ENCODE measurements at regions not wholly inside any gene's neighbourhood (a gene's known extent, or its start where the extent isn't known, plus 50 kb on each side); places are given as distances from the start of the nearest gene placed in this dataset.

DNA sequence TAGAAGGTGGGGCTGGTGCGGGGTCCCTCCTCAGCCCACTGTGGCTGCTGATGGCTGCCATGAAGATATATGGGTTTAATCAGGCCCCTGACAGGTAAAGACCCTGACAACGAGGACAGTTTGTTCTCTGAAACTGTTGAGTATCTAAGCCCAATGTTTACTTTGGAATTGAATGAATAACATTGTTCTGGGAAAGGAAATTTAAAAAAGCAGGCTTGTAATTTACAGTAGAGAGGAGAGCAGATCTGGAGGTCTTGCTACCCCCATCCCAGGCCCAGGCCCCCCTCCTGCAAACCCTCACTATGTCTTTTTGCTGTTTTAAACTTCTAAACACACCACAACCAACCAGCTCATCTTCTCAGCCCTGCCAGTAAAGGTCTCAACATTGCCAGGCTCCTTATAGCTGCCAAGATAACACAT lies 171.3 kb downstream of the CDC5L start:
- TF ChIP-seq, protein P1, sequence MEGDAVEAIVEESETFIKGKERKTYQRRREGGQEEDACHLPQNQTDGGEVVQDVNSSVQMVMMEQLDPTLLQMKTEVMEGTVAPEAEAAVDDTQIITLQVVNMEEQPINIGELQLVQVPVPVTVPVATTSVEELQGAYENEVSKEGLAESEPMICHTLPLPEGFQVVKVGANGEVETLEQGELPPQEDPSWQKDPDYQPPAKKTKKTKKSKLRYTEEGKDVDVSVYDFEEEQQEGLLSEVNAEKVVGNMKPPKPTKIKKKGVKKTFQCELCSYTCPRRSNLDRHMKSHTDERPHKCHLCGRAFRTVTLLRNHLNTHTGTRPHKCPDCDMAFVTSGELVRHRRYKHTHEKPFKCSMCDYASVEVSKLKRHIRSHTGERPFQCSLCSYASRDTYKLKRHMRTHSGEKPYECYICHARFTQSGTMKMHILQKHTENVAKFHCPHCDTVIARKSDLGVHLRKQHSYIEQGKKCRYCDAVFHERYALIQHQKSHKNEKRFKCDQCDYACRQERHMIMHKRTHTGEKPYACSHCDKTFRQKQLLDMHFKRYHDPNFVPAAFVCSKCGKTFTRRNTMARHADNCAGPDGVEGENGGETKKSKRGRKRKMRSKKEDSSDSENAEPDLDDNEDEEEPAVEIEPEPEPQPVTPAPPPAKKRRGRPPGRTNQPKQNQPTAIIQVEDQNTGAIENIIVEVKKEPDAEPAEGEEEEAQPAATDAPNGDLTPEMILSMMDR (conservative IDR thresholded peaks at IDR 0.05; ENCODE audit: low read depth, low read length), result no peak
- H3K4me3 ChIP-seq (ENCODE audit: low read depth, low read length), result no peak overlapping the region
- DNase-seq (ENCODE audit: low read depth), result peak; percentile 13

DNA sequence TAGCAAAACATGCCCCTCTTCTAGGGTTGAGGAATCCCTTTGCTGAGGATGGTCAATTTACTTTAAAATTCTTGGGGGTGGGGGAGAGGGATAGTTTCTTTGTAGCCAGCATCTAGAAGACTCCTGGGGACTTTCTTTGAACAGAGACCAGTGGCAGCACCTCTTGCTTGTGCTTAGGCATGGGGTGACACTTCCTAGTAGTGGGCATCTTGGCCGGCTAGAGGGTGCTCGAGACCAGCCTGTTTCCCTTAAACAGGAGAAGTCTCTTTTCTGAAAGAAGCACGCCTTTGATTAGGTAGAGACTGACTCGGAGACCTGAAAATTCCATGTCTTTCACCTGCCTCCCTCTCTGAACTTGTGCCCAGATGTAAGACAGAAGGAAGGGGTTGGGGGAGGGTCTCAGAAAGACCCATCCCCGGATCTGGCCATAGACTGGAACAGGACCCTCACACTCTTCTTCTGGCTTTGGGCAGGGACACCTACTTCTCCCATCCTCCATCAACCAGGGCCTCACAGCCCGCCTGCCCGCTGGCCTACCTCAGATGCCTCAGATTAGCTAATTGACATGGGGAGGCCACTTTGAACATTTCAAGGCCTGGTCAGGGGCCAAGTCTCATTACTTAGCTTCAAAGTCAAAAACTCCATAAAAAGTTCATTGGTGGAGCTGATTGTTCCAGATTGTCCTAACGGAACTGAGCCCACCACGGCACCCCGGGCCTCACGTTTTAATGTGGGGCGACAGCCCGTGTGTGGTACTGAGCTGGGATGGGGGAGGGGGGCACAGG lies 172.2 kb downstream of the CDC5L start:
- TF ChIP-seq, protein P1 (conservative IDR thresholded peaks at IDR 0.05; ENCODE audit: low read depth, low read length), result no peak
- no peak overlapping the region for H3K4me3 ChIP-seq (ENCODE audit: low read depth, low read length)
- DNase-seq (ENCODE audit: low read depth), result no peak

DNA sequence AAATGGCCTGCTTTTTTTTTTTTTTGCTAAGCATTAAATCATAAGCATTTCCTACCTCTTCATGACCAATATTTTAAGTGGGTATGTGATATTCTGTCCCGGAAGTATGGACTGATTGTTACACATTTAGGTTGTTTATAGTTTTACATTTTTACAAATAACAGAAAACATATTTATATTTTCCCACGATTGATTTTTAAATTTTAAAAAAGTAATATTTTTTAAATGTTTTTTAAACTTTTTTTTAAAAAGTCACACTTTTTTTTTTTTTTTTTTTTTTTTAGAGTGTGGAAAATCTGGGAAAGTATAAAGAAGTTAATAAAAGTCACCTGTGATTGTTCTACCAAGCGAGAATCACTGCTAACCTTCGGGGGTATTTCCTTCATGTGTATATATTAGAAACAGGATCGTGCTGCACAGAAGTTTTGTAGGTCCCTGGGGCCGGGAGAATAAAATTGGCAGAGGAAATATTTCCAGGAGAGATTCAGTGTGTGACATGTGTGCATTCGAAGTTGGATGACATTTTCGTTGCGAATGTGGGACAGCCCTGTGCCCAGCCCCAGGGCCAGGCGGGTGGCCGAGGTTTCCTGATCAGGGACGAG lies 173.1 kb downstream of the CDC5L start:
- no peak for DNase-seq (ENCODE audit: low read depth)
- TF ChIP-seq, protein P1 (conservative IDR thresholded peaks at IDR 0.05; ENCODE audit: low read depth, low read length), result no peak
- H3K4me3 ChIP-seq (ENCODE audit: low read depth, low read length), result no peak overlapping the region

DNA sequence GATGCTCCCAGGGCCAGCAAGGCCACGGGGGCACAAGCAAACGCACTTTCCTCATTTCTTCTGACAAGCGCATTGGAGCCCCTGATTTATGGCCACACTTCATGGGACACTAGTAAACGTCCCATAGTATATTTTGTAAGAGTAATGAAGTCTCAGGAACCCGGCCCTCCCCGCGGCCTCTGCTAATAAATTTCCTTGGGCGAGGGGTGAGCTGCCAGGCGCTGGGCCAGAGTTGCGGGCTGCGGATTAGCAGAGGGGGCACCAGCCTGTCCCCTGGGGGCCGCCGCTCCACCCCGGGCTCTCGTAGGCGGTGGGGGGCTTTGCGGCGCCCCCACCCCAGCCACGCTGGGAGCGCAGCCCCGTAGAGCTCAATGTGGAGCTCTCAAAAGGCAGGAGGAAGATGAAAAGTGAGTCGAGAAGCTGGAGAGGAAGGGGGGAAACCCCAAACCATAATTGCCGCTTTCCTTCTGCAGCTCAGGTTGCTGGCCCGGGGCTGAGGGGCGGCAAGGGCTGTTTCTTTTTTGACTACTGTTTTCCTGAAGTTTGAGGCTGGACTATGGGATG lies 173.6 kb downstream of the CDC5L start:
- TF ChIP-seq, protein P1 (conservative IDR thresholded peaks at IDR 0.05; ENCODE audit: low read depth, low read length), result no peak
- H3K4me3 ChIP-seq (ENCODE audit: low read depth, low read length), result no peak overlapping the region
- DNase-seq (ENCODE audit: low read depth), result no peak

DNA sequence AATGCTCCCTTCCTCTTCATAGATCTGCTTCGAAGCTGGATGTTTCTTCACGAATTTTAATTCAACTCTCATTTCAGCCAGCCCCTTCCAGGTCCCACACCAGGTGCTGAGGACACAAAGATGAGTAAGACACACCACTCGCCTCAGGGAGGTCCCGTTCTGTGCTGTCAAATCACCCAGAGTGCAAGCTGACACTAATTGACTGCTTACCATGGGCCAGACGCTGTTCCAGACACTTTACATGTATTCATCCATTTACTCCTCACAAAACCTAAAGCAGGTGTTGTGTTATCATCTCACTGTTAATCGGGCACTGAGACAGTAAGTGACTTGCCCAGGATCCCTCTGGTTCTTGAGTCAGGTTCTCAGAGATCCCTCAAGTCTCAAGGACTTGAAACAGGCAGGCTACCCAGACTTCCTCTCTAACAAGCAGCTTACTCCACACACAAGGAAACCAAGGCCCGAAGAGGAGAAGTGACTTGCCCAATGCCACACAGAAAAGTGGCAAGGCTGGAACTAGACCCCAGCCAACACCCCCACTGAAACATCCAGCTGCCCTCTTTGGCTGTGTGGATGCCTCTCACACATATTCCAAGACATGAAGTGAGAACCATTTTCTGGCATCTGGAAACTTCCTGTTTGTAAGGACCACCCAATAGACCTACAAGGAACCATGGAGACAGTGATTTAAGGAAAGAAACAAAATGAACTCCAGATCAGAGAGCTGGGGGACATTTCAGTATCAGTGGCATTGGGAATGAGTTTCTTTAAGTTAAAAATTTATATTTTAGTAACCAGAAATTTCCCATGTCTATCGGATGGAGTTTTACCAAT lies 174.5 kb downstream of the CDC5L start:
- no peak for DNase-seq (ENCODE audit: low read depth)
- TF ChIP-seq, protein P1 (conservative IDR thresholded peaks at IDR 0.05; ENCODE audit: low read depth, low read length), result no peak
- H3K4me3 ChIP-seq (ENCODE audit: low read depth, low read length), result no peak overlapping the region

DNA sequence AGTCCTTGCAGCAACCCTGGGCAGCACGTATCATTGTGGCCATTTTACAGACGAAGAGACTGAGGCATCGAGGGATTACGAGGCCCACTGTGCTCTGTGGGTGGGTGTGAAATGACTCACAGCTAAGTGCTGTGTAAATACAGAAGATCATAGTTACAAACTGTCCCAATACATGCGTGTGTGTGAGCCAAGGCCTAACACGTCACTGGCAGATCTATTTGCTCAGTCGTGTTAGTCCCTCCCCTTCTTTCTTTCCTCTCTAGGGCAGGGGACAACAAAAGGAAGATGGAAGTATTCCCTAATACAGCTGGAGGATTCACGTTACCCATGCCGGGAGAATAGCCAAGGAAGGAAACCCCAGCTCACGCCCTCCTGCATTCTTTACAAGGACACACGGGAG lies 175.9 kb downstream of the CDC5L start:
- DNase-seq (ENCODE audit: low read depth), result peak; percentile 39
- H3K4me3 ChIP-seq (ENCODE audit: low read depth, low read length), result no peak overlapping the region
- TF ChIP-seq, protein P1 (conservative IDR thresholded peaks at IDR 0.05; ENCODE audit: low read depth, low read length), result no peak

All from choroid plexus epithelial cell (primary cell).